Endometrial microvascular endothelial cells (primary cell): ENCODE measurements at regions not wholly inside any gene's neighbourhood (a gene's known extent, or its start where the extent isn't known, plus 50 kb on each side); places are given as distances from the start of the nearest gene placed in this dataset.

Experiments
- in situ Hi-C: cut with HindIII; loops from 2 replicates; pipeline ENCODE4 v1.10.0; 2017; ENCODE audit warnings: low sequenced_read_pairs, low pct_unique_long_range_greater_than_20kb; ENCODE audit errors: inconsistent ontology term

DNA sequence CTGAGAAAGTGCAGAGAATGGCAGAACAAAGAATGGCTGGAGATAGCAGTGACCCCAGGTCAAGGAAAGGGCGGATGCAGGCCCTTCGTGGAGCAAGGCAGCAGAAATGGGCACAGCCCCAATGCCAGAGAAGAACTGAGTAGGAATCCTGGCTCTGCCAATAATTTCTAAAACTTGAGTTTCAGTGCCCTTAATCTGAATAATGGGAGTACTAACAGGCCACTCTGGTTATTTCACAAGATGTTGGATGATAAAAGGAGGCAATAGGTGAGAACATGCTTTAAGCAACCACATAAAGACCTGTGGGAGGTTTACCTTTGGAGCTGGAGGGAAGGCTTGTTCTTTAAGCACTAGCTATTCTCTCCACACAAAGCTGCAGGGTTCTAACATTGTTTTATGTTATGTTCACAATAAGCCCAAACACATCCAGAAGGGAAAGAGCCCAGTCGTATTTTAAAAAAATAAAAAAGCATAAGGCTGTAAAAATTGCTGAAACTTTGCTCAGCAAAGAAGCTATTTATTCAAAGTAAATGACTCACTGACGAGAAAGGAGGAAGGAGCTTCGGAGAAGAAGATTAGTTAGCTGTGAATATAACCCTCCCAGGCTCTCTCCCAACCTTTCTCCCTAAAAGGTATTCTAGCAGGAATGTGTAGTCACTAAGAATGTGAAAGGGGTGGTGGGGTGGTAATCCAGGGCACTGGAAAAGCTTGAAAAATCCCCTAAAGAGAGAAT is 470.2 kb downstream of the TXNL1 start:
- in situ Hi-C loops = no loop called here

DNA sequence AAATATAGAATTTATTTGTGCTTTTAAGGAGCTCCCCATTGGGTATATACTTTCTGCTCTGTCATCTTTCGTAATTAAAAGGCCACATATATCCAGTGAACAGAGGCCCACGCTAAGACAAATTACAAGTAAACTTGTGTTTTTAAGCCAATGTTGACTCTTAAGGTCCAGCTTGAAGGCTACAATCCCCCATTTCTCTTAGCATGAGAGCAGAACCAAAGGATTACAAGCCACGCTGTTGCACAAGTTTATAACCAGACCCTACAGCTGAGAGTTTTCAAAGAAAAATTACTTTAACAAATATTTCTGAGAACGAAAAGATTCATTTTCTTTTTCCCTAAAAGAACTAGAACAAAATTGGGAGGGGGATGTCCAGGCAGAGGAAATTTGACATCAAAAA is 471.0 kb downstream of the TXNL1 start:
- in situ Hi-C loops = no loop called here

DNA sequence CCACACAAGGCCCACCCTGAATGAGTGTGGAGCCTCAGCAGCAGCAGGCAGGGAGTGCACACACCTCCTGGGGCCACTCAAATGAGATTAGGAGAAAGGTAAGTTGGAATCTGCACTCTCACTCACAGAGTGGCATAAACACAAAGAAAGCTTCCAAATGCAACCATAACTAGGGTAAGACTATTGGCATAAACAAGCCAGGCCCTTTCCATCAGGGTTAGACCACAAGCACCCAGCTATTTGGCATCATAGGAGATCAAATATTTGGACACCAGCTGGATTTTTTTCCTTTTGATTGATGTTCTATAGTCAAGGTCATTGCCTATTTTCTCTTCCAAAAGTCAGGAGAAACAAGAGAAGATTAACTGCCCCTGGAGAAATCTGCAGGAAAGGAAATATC is 471.5 kb downstream of the TXNL1 start:
- in situ Hi-C loops = no loop called here

DNA sequence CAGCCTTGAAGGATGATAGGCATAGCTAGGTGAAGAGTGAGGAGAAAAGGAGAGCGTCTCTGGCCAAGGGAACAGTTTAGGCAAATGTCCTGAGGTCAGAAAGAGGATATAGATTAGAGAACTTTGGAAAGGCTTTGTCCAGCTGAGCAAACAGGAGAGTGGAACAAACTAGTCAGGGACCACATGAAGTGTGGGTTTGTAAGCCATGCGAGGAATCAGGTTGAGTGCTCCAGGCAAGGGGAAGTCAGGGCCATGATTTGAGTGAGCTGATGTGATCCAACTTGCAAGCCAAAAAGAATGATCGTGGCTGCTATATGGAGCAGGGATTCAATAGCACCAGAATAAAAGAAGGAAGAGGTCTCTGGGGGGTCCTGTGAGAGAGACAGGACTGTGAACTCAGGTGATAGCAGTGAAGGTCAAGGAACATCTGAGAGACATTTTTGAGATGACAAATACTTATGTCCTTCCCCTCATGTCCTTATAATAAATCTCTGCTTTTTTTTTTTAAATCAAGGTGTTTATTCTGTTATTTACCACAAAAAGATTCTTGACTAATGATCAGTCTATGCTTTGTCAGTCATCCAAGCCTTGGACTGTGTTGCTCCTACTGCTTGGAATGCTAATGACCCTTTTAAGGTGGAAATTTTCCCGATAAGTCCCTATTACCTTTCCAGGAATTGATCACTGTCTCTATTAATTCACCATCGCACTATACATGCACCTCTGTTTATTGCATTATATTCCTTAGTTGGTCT is 472.6 kb downstream of the TXNL1 start:
- in situ Hi-C loops = no loop called here

DNA sequence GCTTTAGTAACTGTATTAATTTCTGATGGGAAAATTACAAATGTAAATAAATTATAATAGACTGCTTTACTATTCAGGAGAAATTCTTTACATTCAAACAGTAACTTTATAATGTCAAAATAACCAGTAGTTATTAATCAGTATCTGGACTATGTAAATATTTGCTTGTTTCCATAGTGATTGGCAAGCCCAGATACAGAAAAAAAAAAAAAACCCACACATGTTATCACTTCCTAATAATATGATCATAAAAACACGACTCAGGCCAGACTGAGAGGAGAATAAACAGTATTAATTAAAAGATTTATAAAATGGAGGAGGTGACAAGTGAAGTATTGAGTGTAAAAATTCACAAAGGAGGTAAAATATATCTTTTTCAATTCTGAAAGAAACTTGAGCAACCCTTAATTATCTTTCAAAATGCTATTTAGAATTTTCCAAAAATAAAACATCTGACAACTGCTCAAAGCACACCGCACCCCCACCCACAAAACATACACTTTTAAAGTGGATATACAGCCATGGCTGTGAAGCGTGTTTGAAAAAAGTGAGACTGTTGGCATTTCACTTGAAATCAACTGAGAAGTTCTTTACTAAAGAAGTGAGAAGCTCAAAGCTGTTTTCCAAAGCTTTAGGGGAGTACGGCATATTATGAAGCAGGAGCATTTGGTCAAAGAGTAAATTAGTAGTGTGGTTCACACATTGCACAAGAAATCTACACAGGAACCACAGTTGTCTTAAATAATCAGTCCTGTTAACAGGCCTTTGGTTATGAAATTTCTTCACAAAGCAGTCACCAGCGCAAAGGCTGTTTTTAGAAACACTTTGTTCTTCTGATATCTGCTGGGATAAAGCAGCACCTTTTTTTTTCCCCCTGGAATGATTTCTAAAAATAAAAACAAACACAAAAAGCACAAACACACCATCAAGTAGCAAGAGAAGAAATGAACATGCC is 475.8 kb downstream of the TXNL1 start:
- in situ Hi-C loops = no loop called here

DNA sequence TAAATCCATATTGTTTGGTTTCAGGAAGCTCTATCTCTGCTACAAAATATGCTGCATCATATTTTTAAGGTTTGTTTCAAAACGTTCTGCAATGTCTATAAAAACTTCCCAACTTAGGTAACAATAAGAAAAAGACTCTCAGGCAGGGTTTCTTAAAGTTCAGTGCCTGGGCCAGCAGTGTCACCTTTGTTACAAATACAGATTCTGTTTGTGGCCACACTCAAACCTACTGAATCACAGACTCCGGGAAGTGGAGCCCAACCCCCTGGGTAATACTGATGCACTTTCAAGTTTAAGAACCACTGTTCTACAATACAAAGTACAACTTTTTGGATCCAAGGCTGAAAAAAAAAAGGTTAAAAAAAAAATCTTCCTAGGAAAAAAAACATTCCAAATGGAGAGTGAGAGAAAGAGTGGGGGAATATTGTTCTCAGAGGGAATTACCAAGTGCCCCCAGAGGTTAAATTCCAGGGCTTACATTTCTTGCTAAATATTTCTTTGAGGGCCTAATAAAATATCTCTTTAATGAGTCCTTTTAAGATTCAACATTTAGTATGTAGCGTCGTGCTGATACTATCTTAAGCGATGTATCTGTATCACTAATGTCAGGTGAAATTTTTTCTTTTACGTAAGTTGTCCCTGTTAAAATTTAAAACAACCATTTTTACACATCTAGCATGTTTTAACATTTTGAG is 476.7 kb downstream of the TXNL1 start:
- in situ Hi-C loops = no loop called here

DNA sequence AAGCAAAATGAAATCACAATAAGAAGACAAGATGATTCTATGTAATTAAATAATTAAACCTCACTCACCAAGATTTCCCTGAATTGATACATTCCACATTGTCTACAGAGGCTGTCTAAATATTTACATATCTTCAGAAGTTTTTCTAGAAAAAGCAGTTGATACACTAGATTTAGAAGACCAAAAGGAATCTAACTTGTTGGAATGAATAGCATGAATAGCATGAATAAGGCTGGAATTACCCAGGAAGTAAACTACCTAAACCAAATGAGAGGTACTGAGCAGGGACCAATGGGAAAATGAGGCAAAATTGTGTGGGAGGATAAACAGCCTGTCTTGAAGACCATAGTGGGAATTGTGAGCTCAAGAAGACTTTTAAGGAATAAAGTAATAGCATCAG is 479.7 kb downstream of the TXNL1 start:
- in situ Hi-C loops = no loop called here

DNA sequence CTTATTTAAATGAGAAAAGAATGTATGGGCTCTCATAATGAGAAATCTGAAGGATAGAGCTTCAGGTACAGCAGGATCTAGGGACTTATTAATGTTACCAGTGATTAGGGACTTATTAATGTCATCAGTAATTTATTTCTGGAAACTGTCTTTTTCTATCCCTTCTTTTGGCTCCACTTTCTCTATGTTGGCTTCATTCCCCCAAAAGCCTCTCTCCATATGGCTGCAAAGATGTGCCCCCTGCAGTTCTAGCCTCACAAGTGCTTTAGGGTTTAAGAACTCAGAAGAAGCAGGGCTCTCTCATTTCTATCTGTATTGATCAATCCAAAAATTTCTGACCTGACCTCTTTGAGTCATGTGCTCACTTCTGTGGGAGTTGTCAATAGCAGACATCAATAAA is 480.9 kb downstream of the TXNL1 start:
- in situ Hi-C loops = no loop called here

DNA sequence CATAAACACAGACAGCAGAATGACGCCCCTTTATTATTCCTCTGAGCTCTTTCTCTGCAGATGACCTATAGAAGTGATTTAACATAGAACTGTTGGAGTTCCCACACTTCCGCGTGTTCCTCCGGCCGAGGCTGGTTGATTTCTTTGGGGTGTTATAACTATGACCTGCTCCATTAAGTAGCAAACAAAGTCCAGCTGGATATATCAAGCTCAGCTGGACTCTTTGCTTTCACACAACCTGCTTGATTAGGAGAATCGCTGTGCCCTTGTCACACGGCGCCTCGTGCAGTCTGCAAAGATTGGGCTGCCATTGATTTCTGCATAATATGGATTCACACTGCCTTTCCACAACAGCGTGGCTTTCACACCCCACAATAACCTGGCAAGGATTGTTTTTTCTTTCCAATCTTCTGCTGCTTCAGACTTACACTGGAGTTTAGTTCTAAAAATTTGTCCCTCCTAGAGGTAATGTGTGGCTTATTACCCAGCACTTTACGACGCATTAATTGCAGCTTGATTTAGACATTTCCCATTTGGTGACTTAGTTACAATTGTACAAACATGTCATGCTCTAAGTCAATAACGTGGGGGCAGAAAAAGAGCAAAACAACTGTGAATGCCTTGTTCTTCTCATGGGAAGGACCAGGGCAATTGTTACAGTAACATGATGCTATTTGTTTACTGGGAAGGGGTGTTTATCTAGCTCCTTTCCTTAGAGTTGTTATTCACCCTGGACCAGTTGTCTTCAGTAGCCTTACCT is 485.7 kb downstream of the TXNL1 start:
- in situ Hi-C loops = no loop called here

DNA sequence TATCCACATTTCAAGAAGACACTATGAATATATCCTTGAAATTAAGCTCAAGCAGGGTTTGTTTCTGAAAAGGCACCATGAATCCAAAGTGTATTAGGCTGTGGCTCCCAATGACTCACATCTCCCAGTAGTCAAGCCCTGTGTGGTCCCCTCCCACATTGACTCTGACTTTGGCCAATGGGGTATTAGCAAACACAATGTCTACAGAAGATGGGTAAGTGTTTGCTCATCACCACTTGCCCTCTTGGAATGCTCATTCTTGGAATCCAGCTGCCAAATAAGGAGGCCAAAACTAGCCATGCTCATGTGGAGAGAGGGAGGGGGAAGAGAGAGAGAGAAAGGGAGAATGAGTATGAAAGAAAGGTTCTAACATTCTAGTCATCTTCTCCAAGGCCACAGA is 490.0 kb downstream of the TXNL1 start:
- in situ Hi-C loops = no loop called here

DNA sequence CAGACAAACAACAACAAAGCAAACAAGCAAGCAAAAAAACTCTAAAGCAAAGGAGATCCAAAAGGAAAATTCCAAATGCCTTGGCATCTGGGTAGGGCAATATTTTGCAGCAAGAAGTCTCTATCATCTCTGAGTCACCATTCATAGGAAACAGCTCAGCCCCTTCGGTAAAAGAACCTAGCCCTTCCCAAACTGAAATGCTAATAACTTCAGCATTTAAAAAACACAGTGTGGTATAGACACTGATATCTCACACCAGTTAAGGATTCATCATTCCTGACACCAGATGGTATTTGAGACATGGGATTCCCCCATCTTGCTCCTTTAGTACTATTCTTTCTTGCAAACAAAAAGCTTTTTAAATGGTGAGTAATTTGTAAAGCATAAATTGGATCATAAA is 491.8 kb downstream of the TXNL1 start:
- in situ Hi-C loops = no loop called here

DNA sequence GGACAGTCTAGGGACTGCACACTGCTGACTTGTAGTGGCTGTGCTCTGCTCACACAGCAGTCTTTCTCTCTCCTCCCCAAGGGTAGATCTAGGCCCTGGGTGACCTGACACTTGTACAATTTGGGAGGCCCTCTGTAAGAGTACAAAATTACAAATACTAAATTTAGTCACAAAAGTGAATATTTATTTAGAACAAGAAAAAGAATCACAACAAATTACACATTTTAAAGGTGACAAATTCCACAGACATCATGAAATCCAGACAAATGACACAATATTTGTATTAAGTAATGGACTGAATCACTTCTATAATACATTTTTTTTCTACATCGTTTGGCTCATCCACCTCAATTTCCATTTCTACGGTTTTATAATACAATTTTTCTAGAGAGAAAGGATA is 496.4 kb downstream of the TXNL1 start:
- in situ Hi-C loops = no loop called here

DNA sequence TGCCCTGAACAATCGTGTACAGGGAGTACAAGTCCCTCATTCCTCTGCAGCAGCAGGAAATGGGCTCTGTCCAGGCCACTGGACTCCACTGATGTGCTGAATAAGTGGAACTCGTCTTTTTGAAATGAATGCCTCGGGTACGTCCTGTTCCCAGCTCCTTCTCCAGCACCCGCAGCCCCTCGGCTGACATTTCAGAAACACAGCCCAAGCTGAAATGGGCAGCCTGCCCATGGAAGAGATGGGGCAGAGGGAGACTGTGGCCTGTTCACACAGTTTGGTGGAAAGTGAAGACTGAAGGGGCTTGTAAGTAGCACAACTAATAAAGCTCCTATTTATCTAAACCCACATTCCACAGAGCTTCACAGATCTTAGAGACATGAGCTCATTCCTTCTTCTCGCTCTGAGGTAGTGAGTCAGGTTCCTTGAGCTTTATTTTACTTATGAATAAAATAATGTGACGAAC is 498.6 kb downstream of the TXNL1 start:
- in situ Hi-C loops = no loop called here

DNA sequence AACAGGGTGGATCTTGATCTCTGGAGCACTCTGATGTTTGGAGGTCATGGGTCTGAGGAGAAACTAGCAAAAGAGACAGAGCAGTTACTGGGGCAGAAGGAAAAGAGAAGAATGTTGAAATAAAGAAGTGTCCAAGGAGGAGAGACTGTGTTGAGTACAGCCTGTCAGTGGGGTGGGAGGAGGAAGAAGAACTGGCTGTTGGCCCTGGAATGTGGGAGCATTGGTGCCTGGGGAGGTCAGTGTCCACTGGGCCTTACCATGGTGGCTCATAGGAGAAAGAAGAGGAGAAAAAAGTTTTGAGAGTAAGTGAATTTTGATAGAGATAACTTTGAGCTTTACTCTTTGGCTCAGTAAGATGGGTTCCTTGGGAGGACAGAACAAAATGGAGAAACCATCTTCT is 499.0 kb downstream of the TXNL1 start:
- in situ Hi-C loops = no loop called here

DNA sequence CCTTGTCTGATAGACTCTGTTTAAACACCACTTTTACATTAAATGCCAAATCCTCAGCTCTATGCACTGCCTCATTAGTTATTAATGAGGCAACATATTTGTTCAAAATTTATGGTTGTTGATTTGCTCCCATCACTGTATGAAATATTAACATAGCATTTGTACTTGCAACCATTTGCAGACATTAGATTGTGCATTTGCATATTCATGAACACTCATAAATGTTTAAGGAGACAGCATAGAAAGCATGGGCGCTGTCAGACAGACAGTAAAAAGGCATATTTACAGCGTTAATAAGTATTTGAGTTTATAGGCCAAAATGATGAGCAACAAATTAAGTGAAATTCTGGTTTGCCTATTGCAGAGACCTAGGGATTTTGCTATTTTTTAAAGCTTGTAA is 502.3 kb downstream of the TXNL1 start:
- in situ Hi-C loops = no loop called here

DNA sequence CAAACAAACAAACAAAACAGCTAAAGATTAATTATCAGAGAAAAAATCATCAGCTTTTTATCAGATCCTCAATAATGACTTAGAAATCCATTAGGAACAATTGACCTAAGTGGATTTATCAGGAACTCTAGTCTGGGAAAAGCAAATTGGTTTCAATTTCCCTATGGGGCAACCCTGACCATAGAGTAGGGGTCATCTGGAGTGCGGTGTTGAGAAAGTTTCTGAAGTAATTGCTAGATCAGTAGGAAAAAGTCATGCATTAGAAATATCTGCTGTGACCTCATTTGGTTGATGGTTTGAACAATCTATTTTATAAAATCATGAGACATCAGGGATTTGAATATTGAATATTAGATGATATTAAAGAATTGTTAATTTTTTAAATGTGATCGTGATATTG is 507.9 kb downstream of the TXNL1 start:
- in situ Hi-C loops = no loop called here

DNA sequence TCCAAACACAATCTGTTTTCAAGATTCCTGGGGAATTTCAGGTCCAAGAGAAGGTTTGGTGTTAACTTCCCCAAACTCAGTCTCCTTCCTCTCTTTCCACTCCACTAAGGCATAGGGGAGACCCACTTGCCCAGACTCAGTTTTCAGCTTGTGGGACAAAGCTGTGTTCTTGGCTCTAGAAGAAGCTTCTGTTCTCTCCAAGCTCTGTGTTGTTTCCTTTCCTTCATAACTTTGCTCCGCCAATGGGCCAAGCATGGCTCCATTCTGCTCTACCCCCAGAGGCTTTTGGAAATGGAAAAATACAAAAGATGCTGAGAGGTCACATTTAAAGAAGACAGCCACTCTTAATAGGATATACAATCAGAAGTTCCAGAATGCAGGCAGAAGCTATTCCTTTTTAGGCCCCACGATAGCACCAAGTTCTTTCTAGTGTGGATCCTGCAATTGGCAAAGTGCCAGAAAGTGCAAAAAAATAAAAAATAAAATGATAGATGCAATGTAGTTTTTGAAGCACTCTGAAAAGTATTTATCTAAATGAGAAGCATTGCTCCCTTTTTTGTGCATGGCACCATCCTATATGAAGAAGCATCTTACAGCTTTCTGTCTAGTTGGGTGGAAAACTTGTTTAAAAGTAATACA is 510.1 kb downstream of the TXNL1 start:
- in situ Hi-C loops = no loop called here
